Tibial nerve (tissue), 4 donors: ENCODE measurements at regions not wholly inside any gene's neighbourhood (a gene's known extent, or its start where the extent isn't known, plus 50 kb on each side); places are given as distances from the start of the nearest gene placed in this dataset.

Experiments used
- DNase-seq, 2 donors: peaks; one replicate each; pipeline ENCODE4 v3.0.0-alpha.2; 2019; ENCODE audit warnings: low spot score in 2 of 2
- H3K27ac ChIP-seq, 4 donors: fragments of 200-600 bp; sonication (generic) in 3 of 4; one replicate each; pipeline ENCODE4 v1.5.1; 2017 to 2019; ENCODE audit warnings: mild to moderate bottlenecking in 1 of 4
- H3K27me3 ChIP-seq, 2 donors: fragments of 200-600 bp; sonication (generic) in 1 of 2; one replicate each; pipeline versions ENCODE4 v1.5.1 to v1.6.0; 2017 to 2019
- H3K36me3 ChIP-seq, 3 donors: fragments of 200-600 bp; sonication (generic); one replicate each; pipeline ENCODE4 v1.5.1; 2018 to 2019
- H3K4me1 ChIP-seq, 4 donors: fragments of 200-600 bp; sonication (generic) in 3 of 4; one replicate each; pipeline ENCODE4 v1.5.1; 2017 to 2019
- H3K4me3 ChIP-seq, 4 donors: fragments of 200-600 bp; sonication (generic) in 3 of 4; one replicate each; pipeline ENCODE4 v1.5.1; 2017 to 2019; ENCODE audit warnings: mild to moderate bottlenecking in 1 of 4, moderate library complexity in 1 of 4
- H3K9me3 ChIP-seq, 4 donors: fragments of 200-600 bp; sonication (generic) in 3 of 4; one replicate each; pipeline ENCODE4 v1.5.1; 2017 to 2019
- CTCF ChIP-seq, 5 experiments: fragments of 200-600 bp in 3 of 5; fragments of 450-650 bp in 2 of 5; sonication (generic) in 3 of 5; IDR thresholded peaks; one replicate each; pipeline ENCODE4 v1.5.1; 2016 to 2019; ENCODE audit warnings: antibody characterized with exemption in 5 of 5, mild to moderate bottlenecking in 3 of 5, moderate library complexity in 2 of 5
- EP300 ChIP-seq, 2 donors: sonication (generic); formaldehyde crosslinking; IDR thresholded peaks; one replicate each; pipeline ENCODE4 v1.6.1; 2017; ENCODE audit warnings: antibody characterized with exemption in 2 of 2, mild to moderate bottlenecking in 1 of 2
- POLR2A ChIP-seq, 2 donors: fragments of 450-650 bp; IDR thresholded peaks; one replicate each; pipeline ENCODE4 v1.6.1; 2017; ENCODE audit warnings: antibody characterized with exemption in 2 of 2, mild to moderate bottlenecking in 2 of 2, moderate library complexity in 2 of 2
- WGBS, 2 donors: methylation state at CpG; one replicate each; pipeline ENCODE4 v1.1.5; 2018; 5-methylcytosine and 5-hydroxymethylcytosine counted together

- Histone ChIP-seq H3K9me3 (no peaks in the 10 kb centered on the region), H3K4me1 (peaks cover 0 to 11% (median 0%) of the 10 kb centered on the region in 4 donors), H3K27ac (no peak overlapping the region), H3K27me3 (no peaks in the 10 kb centered on the region), H3K36me3 (no peaks in the 10 kb centered on the region), H3K4me3 (no peak overlapping the region)
- TF ChIP-seq CTCF (IDR thresholded peaks at IDR 0.05) (no peak), POLR2A (IDR thresholded peaks at IDR 0.05) (no peak), EP300 (IDR thresholded peaks at IDR 0.05) (no peak)
- no peak for DNase-seq
- WGBS, 2 donors = 60 to 66% methylated on average over 2 of the region's 2 CpGs
These were observed 228.8 kb downstream of the TGFB2 start for GRCh38 chr1:218573925-218574324.

GRCh38 chr1:218575079-218575478, 229.9 kb downstream of the TGFB2 start:
- Histone ChIP-seq H3K27ac (no peak overlapping the region), H3K36me3 (no peaks in the 10 kb centered on the region), H3K27me3 (no peaks in the 10 kb centered on the region), H3K4me1 (peaks cover 0 to 11% (median 0%) of the 10 kb centered on the region in 4 donors), H3K9me3 (no peaks in the 10 kb centered on the region), H3K4me3 (no peak overlapping the region)
- TF ChIP-seq CTCF (IDR thresholded peaks at IDR 0.05) (no peak), POLR2A (IDR thresholded peaks at IDR 0.05) (no peak), EP300 (IDR thresholded peaks at IDR 0.05) (no peak)
- 84 to 96% methylated on average over 1 of the region's 1 CpG for WGBS, 2 donors
- DNase-seq = no peak

GRCh38 chr1:218575856-218576255, 230.7 kb downstream of the TGFB2 start:
- Histone ChIP-seq H3K4me3 (no peak overlapping the region), H3K4me1 (peaks cover 0 to 11% (median 0%) of the 10 kb centered on the region in 4 donors), H3K36me3 (no peaks in the 10 kb centered on the region), H3K27me3 (no peaks in the 10 kb centered on the region), H3K9me3 (no peaks in the 10 kb centered on the region), H3K27ac (no peak overlapping the region)
- TF ChIP-seq EP300 (IDR thresholded peaks at IDR 0.05) (no peak), POLR2A (IDR thresholded peaks at IDR 0.05) (no peak), CTCF (IDR thresholded peaks at IDR 0.05) (no peak)
- DNase-seq = no peak
- 44 to 58% methylated on average over 1 of the region's 1 CpG for WGBS, 2 donors

GRCh38 chr1:218582646-218583045, 237.5 kb downstream of the TGFB2 start:
- Histone ChIP-seq H3K27me3 (no peaks in the 10 kb centered on the region), H3K27ac (no peak overlapping the region), H3K36me3 (no peaks in the 10 kb centered on the region), H3K4me3 (no peak overlapping the region), H3K9me3 (peaks cover 0 to 7% (median 3%) of the 10 kb centered on the region in 4 donors), H3K4me1 (peaks cover 0 to 11% (median 0%) of the 10 kb centered on the region in 4 donors)
- no peak for DNase-seq
- TF ChIP-seq CTCF (IDR thresholded peaks at IDR 0.05) (no peak), POLR2A (IDR thresholded peaks at IDR 0.05) (no peak), EP300 (IDR thresholded peaks at IDR 0.05) (no peak)

DNA sequence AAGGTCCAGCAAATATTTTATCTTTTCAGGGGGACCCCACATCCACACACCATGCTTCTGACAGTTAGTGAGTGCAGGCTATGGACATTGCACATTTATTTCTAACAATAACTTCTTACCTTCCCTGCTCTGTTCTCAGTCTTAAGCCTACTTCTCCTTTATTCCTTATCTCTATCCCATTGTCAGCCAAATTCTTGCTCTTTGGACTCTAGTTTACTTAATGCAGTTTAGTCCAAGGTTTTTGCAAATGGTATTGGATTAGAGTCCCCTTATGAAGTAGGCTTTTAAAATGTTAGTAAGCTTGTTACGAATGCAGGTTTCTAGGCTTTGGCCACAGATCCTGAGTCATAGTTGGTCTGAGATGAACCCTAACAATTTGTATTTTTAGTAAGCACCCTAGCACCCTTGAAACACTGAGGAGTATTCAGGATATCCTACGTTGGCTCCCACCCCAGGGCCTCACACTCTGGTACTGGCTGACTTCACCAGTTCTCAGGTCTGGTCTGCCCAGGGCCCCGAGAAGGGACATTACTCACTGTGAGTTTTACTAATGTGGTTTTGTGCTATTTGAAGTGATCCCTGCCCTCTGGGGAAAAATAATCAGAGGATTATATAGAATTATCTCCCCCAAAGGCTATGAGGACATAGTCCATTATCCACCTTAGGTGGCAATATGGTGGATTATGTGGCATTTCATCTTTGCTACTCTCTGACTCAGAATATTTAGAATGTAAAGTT, 239.5 kb downstream of the TGFB2 start:
- no peak for TF ChIP-seq POLR2A (IDR thresholded peaks at IDR 0.05)
- TF ChIP-seq EP300 (IDR thresholded peaks at IDR 0.05) = no peak
- TF ChIP-seq CTCF (IDR thresholded peaks at IDR 0.05) = no peak
- peaks cover 0 to 7% (median 3%) of the 10 kb centered on the region in 4 donors for H3K9me3 ChIP-seq

More for the DNA sequence above, 239.5 kb downstream of the TGFB2 start:
- Histone ChIP-seq H3K4me3 (no peak overlapping the region), H3K27me3 (no peaks in the 10 kb centered on the region), H3K27ac (no peak overlapping the region), H3K4me1 (peaks cover 0 to 11% (median 0%) of the 10 kb centered on the region in 4 donors), H3K36me3 (no peaks in the 10 kb centered on the region)
- no peak for DNase-seq
- WGBS, 2 donors = 62 to 94% methylated on average over 2 to 3 of the region's 3 CpGs
